GM12864 (cell line): ENCODE measurements at regions not wholly inside any gene's neighbourhood (a gene's known extent, or its start where the extent isn't known, plus 50 kb on each side); places are given as distances from the start of the nearest gene placed in this dataset.

Experiments used
- DNase-seq: peaks from one replicate; pipeline ENCODE4 v3.0.0-alpha.2; 2011; ENCODE audit warnings: low read depth
- H3K4me3 ChIP-seq: 2 replicates; pipeline ENCODE4 v1.5.1; 2011; ENCODE audit warnings: mild to moderate bottlenecking, low read depth, low read length, control low read depth
- CTCF ChIP-seq: IDR thresholded peaks from 2 replicates; pipeline ENCODE4 v1.5.1; 2011; ENCODE audit warnings: low read depth, mild to moderate bottlenecking, moderate library complexity, low read length, control low read depth, inconsistent platforms; ENCODE audit errors: missing control alignments

- no peak for DNase-seq
- H3K4me3 ChIP-seq = no peak overlapping the region
- no peak for TF ChIP-seq CTCF
Observed at GRCh38 chr14:103207388-103208072, 84.3 kb downstream of the TNFAIP2 start.

- DNase-seq = no peak
- no peak overlapping the region for H3K4me3 ChIP-seq
- no peak for TF ChIP-seq CTCF
Observed at GRCh38 chr14:103209054-103209453, 85.8 kb downstream of the TNFAIP2 start.

GRCh38 chr14:103209506-103209905 is 86.2 kb downstream of the TNFAIP2 start:
- H3K4me3 ChIP-seq = no peak overlapping the region
- no peak for DNase-seq
- TF ChIP-seq CTCF = no peak

- TF ChIP-seq CTCF = no peak
- no peak overlapping the region for H3K4me3 ChIP-seq
- DNase-seq = no peak
Observed at GRCh38 chr14:103213331-103213730, 90.1 kb downstream of the TNFAIP2 start.

- TF ChIP-seq CTCF = no peak
- no peak for DNase-seq
Observed at GRCh38 chr14:103214461-103214958, 91.2 kb downstream of the TNFAIP2 start.

GRCh38 chr14:103216399-103216798 is 93.1 kb downstream of the TNFAIP2 start:
- no peak for TF ChIP-seq CTCF
- H3K4me3 ChIP-seq = no peak overlapping the region
- no peak for DNase-seq

More at GRCh38 chr14:103214461-103214958, 91.2 kb downstream of the TNFAIP2 start:
- H3K4me3 ChIP-seq = no peak overlapping the region

GRCh38 chr14:103216857-103217256 is 93.6 kb downstream of the TNFAIP2 start:
- no peak for DNase-seq
- no peak overlapping the region for H3K4me3 ChIP-seq
- no peak for TF ChIP-seq CTCF
